ENCODE measurements at regions not wholly inside any gene's neighbourhood (a gene's known extent, or its start where the extent isn't known, plus 50 kb on each side); places are given as distances from the start of the nearest gene placed in this dataset.

DNA sequence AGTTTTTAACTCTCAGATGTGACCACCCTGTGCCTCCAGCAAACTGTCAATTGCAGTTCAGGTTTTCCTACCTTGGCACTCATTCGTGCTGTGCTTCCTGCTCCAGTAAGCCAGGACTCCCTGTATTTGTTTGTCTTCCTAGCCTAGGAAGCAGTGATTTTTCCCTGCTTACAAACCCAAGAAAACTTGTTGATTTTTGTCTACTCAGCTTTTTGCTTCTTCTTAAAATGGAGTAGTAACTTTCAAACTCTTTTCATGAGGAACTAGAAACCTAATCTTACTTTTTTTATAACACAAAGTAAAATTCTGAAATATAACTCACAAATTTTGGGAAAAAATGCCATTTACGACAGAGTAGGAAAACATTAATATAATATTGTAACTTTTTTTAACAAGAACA lies 150.6 kb upstream of the TMEFF2 start:
- DNase-seq (ENCODE audit: low read depth): no peak
- TF ChIP-seq, protein P1, sequence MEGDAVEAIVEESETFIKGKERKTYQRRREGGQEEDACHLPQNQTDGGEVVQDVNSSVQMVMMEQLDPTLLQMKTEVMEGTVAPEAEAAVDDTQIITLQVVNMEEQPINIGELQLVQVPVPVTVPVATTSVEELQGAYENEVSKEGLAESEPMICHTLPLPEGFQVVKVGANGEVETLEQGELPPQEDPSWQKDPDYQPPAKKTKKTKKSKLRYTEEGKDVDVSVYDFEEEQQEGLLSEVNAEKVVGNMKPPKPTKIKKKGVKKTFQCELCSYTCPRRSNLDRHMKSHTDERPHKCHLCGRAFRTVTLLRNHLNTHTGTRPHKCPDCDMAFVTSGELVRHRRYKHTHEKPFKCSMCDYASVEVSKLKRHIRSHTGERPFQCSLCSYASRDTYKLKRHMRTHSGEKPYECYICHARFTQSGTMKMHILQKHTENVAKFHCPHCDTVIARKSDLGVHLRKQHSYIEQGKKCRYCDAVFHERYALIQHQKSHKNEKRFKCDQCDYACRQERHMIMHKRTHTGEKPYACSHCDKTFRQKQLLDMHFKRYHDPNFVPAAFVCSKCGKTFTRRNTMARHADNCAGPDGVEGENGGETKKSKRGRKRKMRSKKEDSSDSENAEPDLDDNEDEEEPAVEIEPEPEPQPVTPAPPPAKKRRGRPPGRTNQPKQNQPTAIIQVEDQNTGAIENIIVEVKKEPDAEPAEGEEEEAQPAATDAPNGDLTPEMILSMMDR (IDR thresholded peaks at IDR 0.05; ENCODE audit: insufficient read depth, low read length): no peak
- H3K4me3 ChIP-seq (ENCODE audit: low read depth, low read length): no peak overlapping the region

DNA sequence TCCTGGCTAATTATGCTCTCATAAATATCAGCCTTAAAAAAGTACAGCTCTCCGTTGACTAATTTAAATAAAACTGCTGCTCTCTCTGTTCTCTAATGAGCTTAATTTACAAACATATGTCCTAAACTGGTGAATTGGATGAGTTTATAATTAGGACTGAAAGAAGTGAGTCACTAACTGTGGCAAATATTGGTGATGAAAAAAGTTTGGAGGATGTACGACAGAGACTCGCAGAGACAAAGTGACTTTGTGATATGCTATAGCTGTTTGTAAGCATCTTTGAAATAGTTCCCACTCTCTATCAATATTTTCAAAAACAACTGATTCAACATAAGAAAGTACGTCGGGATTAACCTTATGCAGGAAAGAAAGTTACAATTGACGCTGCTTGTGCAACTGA lies 138.9 kb upstream of the TMEFF2 start:
- H3K4me3 ChIP-seq (ENCODE audit: low read depth, low read length): no peak overlapping the region
- TF ChIP-seq, protein P1 (IDR thresholded peaks at IDR 0.05; ENCODE audit: insufficient read depth, low read length): no peak
- no peak for DNase-seq (ENCODE audit: low read depth)

DNA sequence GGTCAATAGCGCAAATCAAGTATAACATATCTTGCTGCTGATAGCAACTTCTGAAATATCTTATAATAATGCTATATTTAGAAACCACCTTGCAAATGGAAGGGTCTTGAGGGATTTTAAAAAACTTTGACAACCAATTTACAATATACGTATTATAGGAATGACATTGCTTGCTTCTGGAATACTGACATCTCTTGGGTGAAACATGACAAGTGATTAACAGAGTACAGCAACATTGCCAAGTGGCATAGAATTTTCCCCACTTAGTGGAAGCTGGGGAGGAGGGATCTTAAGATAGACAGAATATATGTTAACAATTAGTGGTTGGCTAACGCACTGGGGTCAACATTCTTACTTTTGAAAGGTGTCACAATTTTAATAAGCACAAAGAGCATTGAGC lies 133.6 kb upstream of the TMEFF2 start:
- no peak for DNase-seq (ENCODE audit: low read depth)
- TF ChIP-seq, protein P1 (IDR thresholded peaks at IDR 0.05; ENCODE audit: insufficient read depth, low read length): no peak
- H3K4me3 ChIP-seq (ENCODE audit: low read depth, low read length): no peak overlapping the region

DNA sequence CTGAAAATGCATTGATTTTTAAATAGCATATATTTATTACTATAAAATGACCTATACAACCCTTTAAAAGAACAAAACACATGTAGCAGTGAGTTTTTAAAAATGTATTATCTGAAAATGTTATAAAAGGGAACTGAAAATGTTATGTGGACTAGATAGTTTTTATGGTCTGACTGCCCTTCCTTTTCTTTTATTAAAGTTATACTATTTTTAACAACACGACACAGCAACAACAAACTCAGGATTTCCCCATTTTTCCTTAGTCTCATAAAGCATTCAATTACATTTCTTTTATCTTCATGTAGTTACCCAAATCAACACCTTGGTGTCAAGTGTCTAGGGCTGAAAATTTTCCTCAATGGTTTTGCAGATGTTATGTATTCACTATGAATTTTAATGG lies 132.8 kb upstream of the TMEFF2 start:
- no peak for DNase-seq (ENCODE audit: low read depth)
- TF ChIP-seq, protein P1 (IDR thresholded peaks at IDR 0.05; ENCODE audit: insufficient read depth, low read length): no peak
- no peak overlapping the region for H3K4me3 ChIP-seq (ENCODE audit: low read depth, low read length)

DNA sequence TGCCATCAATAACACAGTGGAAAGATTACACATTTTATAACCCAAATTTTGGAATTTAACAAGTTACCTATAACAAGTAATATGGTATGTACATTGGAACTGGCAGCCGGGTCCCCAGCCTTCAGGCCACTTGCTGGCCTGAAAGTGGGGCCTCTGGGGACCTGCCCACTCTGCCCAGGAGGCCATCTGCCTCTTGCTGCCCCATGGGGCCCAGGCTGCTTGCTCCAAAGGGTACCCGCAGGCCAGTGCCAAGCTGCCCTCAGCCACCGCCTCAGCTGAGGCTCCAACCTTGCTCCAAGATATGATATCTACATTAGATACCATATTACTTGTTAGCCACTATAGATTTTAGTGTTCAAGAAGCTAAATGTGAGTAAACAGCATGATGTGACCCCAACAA lies 120.8 kb upstream of the TMEFF2 start:
- no peak overlapping the region for H3K4me3 ChIP-seq (ENCODE audit: low read depth, low read length)
- no peak for DNase-seq (ENCODE audit: low read depth)
- TF ChIP-seq, protein P1 (IDR thresholded peaks at IDR 0.05; ENCODE audit: insufficient read depth, low read length): no peak

DNA sequence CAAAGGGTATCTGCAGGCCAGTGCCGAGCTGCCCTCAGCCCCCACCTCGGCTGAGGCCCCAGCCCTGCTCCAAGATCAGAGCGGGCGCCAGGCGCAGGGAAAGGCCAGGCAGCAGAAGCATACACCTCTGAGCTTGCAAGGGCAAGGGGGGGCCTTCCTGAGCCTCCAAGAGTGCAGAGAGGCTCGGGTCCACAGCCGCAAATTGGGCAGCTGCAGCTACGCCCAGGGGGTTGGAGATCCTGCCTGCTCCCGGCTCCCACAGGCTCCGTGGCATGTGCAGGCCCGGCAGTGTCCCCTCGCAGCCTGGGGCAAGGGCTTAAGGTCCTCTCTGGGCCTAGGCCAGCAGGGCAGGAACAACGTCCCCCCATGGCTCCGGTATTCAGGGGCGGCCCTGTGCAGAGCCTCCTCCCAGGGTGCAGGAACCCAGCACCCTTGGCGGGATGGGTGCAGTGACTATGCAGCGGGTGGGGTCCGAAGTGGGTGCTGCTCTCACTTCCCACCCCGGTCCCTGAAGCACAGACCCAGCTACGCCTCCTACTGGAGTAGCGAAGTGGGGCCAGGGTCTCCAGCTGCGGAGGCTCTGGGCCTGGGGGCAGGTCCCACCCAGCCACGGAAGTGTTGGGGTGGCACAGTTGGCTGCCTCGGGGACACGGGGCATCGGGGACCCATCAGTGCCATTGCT lies 120.2 kb upstream of the TMEFF2 start:
- no peak for DNase-seq (ENCODE audit: low read depth)
- H3K4me3 ChIP-seq (ENCODE audit: low read depth, low read length): no peak overlapping the region
- TF ChIP-seq, protein P1 (IDR thresholded peaks at IDR 0.05; ENCODE audit: insufficient read depth, low read length): no peak

DNA sequence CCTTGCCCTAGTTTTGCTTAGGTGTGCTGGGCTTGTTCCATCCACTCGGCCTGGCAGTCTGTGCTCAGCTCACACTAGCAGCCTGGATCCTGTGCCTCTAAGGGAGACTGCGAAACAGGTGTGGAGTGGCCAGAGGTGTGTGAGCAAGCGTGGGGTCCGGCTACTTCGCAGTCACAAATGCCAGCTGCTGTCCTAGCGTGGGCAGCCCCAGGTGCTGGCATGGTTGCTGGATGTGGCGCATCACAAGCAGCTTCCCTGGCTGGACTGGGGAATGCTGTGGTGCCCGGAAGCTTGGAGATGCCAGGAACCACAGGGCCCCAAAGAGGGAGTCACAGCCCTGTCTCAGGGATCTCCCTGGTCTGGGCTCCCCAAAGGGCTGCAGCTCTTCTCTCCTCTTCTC lies 119.0 kb upstream of the TMEFF2 start:
- no peak for DNase-seq (ENCODE audit: low read depth)
- TF ChIP-seq, protein P1 (IDR thresholded peaks at IDR 0.05; ENCODE audit: insufficient read depth, low read length): no peak
- H3K4me3 ChIP-seq (ENCODE audit: low read depth, low read length): no peak overlapping the region

Measured in fibroblast of the aortic adventitia (primary cell).